DMS153 (cell line): ENCODE measurements at regions not wholly inside any gene's neighbourhood (a gene's known extent, or its start where the extent isn't known, plus 50 kb on each side); places are given as distances from the start of the nearest gene placed in this dataset.
"Not testable (repeated sequence)": the region's sequence is repeated elsewhere in the genome, so short reads cannot be mapped to it uniquely, and the experiment has no call there.

Experiments
- DNase-seq: peaks from one replicate; lab custom pipeline; 2025; lab: John Stamatoyannopoulos, UW

GRCh38 chr9:39665020-39665419 lies 309.6 kb downstream of the SPATA31A1 start:
- not testable (repeated sequence) for DNase-seq

DNA sequence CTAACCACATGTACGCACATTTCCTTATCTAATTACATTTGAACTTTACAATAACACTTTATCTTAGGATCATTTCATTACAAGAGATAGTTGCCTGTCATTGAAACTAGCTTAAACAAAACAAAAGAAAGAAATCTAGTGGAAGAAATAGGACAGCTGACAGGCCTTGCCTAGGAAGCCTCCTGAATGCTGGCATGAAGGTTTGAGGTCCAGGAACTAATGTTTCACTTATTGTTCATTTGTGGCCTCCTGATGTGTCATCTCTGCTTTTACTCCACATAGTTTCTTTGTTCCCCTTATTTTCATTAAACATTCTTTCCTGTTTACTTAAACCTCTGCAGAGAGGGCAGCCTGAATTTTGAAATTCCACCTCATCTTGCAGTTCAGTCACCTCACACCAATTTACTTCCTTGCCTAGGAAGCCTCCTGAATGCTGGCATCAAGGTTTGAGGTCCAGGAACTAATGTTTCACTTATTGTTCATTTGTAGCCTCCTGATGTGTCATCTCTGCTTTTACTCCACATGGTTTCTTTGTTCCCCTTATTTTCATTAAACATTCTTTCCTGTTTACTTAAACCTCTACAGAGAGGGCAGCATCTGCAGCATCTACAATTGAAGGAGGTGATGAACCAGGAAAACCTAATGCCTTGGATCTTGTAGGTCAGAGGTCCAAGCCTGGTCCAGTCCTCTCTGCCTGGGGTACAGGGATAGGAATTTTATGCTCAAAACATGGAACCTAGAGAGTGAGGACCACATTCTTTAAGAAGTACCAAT lies 319.2 kb downstream of the SPATA31A1 start:
- not testable (repeated sequence) for DNase-seq

DNA sequence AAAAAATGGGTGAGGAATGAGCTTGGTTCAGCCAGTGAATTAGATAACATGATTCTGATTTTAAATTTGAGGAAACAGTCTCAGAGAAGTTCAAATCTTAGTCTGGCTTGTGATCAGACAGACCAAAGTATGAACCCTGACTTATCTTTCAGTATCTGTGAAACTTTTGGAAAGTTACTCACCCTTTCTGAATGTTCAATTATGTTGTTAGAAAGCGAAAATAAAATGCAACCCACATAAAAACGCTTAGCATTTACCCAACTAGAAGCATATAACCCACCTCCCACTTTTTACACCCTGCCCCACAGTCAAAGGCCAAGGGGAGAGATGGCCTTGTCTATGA lies 319.7 kb downstream of the SPATA31A1 start:
- not testable (repeated sequence) for DNase-seq

- not testable (repeated sequence) for DNase-seq
Observed at GRCh38 chr9:39678534-39679263, 323.2 kb downstream of the SPATA31A1 start.

GRCh38 chr9:39680694-39681401 lies 325.4 kb downstream of the SPATA31A1 start:
- DNase-seq, result not testable (repeated sequence)

GRCh38 chr9:39728862-39729261 lies 373.4 kb downstream of the SPATA31A1 start:
- not testable (repeated sequence) for DNase-seq

- not testable (repeated sequence) for DNase-seq
Observed at GRCh38 chr9:39744898-39745297, 389.4 kb downstream of the SPATA31A1 start.

- not testable (repeated sequence) for DNase-seq
Observed at GRCh38 chr9:39775570-39775969, 420.1 kb downstream of the SPATA31A1 start.

GRCh38 chr9:39791356-39791755 lies 435.9 kb downstream of the SPATA31A1 start:
- DNase-seq, result not testable (repeated sequence)

- DNase-seq, result not testable (repeated sequence)
Observed at GRCh38 chr9:39797935-39798334, 442.5 kb downstream of the SPATA31A1 start.

DNA sequence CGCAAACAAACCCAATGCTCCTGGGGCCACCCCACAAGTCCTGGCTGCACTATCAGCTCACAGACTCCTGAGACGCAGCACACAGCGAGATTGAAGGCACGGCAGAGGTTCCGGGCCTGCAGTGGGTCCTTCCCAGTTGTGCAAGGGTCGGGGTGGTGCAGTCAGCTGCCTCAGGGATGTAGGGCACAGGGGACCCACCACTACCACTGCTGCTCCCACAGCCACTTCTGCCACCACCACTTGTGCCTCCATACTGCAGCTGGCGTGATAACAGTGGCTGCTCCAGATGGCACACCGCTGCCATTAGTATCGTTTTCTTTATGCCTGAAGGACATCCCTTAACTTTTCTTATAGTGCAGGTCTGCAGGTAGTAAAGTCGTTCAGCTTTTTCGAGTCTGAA lies 443.8 kb downstream of the SPATA31A1 start:
- DNase-seq, result not testable (repeated sequence)

- not testable (repeated sequence) for DNase-seq
Observed at GRCh38 chr9:39802561-39802960, 447.1 kb downstream of the SPATA31A1 start.

GRCh38 chr9:39809401-39810226 lies 454.1 kb downstream of the SPATA31A1 start:
- DNase-seq, result not testable (repeated sequence)

GRCh38 chr9:39810401-39810800 lies 454.9 kb downstream of the SPATA31A1 start:
- DNase-seq, result not testable (repeated sequence)

GRCh38 chr9:39811615-39812014 lies 456.1 kb downstream of the SPATA31A1 start:
- DNase-seq, result not testable (repeated sequence)

DNA sequence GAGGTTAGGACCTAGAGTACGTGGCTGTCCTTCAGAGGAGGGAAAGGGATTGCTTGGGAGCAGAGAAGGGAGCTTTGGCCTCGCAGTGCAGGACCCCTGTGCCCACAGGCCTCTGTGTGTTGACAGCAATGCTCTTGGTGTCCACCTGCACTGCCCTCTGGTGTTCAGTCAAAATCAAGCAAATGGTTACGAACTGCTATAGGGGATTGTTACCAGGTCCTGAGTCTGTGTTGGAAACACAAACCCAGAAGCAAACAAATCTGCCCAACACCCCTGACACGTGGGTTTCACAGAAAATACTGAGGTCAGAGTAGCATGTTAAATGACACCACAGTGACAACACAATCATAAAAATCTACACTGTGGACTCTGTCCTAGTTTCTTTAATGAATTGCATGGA lies 473.0 kb downstream of the SPATA31A1 start:
- DNase-seq, result not testable (repeated sequence)
